Breast epithelium (tissue), 3 donors: ENCODE measurements at regions not wholly inside any gene's neighbourhood (a gene's known extent, or its start where the extent isn't known, plus 50 kb on each side); places are given as distances from the start of the nearest gene placed in this dataset.

Source experiments
- POLR2A ChIP-seq: fragments of 450-650 bp; IDR thresholded peaks from one replicate; pipeline ENCODE4 v1.6.1; 2016; ENCODE audit warnings: antibody characterized with exemption, mild to moderate bottlenecking, moderate library complexity
- POLR2AphosphoS5 ChIP-seq, 3 donors: sonication (generic); formaldehyde crosslinking; IDR thresholded peaks; one replicate each; pipeline ENCODE4 v1.6.1; 2017; ENCODE audit warnings: antibody characterized with exemption in 3 of 3
- TF ChIP-seq, protein P1 (sequence below), 3 donors: fragments of 450-650 bp; IDR thresholded peaks; one replicate each; pipeline ENCODE4 v1.5.1; 2016 to 2017; ENCODE audit warnings: antibody characterized with exemption in 3 of 3, mild to moderate bottlenecking in 3 of 3, moderate library complexity in 3 of 3

DNA sequence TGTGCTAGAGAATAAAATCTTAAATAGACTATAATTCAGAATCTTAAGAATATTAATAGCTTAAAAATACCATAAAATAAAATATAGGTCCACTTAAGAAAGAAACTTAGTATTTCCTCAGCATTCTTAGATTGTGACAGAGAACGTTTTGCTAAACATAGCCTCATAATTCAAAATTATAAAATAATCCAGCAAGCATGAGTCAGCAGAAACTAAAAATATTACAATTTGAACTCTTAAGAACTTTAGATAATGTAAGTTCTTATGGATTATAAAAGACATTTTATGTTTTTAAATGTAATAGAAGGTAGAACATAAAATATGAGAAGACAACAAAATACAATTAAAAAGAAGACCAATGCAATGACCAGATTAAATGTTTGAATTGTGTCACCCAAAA lies 164.5 kb upstream of the MC4R start:
- TF ChIP-seq POLR2AphosphoS5 (IDR thresholded peaks at IDR 0.05) (no peak), POLR2A (no peak)
- TF ChIP-seq, protein P1, sequence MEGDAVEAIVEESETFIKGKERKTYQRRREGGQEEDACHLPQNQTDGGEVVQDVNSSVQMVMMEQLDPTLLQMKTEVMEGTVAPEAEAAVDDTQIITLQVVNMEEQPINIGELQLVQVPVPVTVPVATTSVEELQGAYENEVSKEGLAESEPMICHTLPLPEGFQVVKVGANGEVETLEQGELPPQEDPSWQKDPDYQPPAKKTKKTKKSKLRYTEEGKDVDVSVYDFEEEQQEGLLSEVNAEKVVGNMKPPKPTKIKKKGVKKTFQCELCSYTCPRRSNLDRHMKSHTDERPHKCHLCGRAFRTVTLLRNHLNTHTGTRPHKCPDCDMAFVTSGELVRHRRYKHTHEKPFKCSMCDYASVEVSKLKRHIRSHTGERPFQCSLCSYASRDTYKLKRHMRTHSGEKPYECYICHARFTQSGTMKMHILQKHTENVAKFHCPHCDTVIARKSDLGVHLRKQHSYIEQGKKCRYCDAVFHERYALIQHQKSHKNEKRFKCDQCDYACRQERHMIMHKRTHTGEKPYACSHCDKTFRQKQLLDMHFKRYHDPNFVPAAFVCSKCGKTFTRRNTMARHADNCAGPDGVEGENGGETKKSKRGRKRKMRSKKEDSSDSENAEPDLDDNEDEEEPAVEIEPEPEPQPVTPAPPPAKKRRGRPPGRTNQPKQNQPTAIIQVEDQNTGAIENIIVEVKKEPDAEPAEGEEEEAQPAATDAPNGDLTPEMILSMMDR (IDR thresholded peaks at IDR 0.05): no peak
